Middle frontal gyrus (tissue), 1 donor: ENCODE measurements at regions not wholly inside any gene's neighbourhood (a gene's known extent, or its start where the extent isn't known, plus 50 kb on each side); places are given as distances from the start of the nearest gene placed in this dataset.

ENCODE experiments used
- DNase-seq: peaks from one replicate; pipeline ENCODE4 v3.0.0-alpha.2; 2015; ENCODE audit warnings: low spot score; ENCODE audit errors: extremely low spot score

DNA sequence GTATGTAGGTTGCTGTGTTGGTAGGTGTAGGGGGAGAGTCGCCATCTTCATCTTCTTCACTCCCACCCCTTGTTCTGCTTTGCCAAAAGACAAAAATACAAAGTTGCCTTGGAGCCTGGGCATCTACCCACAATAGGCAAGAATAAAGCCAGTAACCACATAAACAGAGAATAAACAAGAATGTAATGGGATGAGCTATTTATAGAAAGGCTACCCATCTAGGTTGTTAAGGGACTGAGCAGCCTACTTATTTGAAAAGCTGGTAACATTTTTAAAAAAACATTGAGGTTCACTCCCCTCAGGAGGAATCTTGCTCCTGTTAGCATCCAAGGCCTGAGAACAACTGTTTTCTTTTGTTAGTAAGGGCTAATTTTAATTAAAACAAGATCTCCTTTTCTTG is 301.4 kb upstream of the STXBP5 start:
- no peak for DNase-seq

DNA sequence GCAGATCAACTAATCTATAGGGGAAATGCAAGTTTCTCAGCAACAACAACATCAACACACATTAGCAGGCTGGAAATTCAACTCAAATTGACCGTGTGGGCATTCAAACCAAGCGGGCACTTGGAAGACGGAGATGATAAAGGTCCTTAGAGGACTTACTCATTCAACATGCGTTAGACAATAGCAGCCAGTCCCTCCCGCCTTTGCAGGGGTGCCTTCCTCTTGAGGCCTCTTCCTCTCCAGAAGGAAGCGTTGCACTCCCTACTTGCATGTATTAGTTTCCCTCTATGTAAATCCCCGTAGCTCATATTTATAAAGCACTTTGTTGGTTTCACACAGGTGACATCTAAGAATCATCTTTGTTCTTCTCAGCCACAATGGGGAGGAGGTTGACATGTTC is 300.8 kb upstream of the STXBP5 start:
- no peak for DNase-seq

DNA sequence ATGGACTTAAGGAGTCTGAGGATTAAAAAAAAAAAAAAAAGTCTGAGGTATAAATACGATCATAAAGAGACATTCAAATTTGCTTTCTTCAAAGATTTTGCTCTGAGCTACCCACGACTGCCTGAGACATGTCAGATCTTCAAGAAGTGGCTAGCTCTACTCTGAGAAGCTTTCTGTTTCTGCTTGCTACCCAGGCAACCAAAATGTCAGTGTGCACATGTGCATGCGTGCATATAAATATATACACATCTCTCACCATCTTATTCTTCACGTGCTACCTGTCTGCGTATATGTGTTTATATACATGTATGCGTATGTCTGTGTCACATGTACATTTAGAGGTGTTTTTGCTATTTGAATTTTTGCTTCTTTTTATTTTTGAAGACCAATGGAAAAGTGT is 299.6 kb upstream of the STXBP5 start:
- no peak for DNase-seq

DNA sequence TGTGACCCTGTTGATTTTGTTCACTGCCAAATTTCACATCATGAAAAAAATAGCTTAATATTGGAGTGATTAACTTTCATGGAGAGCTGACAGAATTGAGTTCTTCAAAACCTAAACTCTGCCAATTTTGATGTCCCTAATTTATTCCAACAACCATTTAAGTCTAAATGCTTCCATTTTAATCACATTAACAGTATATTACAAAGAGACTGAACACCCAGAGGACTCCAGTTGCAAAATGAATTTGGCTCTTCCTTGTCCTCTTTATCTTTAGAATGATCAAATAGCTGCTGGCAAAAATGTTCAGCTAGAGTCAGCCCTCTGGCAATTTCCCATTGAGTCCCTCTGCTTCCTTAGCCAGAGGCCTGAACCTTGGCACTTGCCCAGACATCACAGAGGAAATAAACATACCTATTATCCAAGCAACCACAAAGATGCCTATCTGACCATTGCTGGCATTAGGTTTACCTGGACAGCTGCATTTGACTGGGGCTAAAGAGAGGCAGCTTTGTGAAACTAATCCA is 299.0 kb upstream of the STXBP5 start:
- DNase-seq = no peak

DNA sequence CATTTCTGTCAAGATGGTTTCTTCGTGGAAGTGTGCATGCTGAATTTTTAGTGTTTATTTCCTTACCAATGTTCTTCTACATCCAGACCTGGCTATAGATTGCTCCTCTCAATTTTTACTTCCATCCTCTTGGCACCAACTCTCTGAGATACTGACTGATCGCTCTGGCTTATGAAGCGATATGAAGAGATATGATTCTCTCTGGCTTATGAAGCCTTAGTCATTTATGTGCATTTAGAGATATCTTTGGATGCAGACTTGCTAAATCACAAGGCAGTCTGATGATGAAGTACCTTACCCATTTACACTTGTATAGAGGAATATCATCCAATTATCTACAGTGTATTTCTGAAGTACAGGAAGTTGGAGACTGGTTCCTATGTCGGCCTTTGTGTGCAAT is 295.4 kb upstream of the STXBP5 start:
- no peak for DNase-seq

DNA sequence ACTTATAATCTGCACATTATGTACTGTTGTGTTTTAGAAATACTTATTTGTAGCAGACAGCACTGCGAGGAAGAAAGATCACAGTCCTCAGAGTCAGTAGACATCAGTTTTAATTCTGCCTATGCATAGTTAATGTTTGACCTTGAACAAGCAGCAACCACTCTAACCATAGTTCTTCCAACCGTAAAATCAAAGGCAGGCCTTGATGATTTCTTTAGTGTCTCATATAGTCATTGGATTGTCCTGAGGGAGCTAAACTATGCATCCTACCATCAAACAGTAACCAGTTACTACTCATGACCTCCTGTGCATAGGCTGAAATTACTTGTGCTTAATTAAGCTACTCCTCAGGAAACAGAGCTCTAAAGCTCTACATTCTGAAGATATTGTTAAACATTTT is 294.8 kb upstream of the STXBP5 start:
- DNase-seq = no peak

DNA sequence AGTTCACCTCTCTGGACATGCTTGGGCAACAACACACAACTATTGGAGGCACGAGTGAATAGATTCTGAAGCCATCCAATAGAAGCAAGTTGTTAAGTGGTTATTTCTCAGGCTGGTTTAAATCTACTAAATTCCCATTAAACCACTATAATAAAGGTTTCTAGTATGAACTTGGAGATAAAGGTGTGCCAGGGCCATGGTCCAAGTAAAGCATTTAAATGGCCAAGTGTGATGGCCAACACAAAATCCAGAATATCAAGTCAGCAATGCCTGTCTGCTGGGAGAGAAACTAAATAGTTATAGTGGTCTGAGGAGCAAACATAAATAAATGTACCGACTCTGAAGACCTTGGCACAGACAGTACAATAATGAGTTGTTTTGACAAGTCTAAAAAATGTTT is 294.3 kb upstream of the STXBP5 start:
- DNase-seq = no peak

DNA sequence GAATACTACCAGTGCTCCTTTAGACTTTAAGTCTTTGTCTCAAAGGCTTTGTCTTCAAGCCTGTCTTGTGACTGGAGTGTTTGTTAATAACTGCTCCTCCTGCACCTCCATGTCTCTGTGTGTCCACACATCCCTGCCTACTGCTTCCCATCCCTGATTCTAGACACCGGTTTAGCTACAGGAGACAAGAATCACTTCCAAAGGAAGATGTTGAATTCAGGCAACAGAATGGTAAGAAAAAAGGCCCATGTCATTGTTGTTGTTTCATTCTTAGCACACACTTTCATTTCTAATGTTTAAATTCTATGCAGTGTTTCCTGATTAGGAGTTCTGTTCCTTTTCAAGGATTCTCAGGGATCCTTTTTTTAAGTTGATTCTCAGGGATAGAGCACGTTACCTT is 293.6 kb upstream of the STXBP5 start:
- DNase-seq = no peak

DNA sequence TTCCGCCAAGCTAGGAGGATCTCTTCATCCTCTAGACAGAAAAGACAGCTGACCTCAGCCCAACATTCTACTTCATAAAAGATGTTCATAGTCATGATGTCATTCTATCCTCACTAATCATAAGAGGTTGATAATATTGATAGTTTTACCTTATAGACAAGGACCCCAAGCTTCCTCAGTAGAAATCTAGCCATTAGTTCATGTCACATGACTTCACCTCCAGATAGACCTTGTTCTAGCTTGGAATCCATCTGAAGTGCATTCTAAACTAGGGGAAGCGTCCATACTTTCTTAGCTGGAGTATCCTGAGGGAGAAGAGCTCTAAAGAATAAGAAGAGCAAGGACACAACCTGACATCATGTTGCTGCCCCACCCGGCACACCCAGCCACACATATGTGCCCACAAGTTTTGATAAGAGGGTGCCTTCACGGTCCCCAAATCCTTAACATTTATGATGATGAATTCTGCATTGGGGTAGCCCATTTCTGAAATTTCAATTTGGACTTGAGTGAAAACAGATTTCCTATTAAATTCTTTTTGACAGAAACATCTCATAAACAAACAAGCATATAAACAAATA is 292.5 kb upstream of the STXBP5 start:
- DNase-seq = no peak

DNA sequence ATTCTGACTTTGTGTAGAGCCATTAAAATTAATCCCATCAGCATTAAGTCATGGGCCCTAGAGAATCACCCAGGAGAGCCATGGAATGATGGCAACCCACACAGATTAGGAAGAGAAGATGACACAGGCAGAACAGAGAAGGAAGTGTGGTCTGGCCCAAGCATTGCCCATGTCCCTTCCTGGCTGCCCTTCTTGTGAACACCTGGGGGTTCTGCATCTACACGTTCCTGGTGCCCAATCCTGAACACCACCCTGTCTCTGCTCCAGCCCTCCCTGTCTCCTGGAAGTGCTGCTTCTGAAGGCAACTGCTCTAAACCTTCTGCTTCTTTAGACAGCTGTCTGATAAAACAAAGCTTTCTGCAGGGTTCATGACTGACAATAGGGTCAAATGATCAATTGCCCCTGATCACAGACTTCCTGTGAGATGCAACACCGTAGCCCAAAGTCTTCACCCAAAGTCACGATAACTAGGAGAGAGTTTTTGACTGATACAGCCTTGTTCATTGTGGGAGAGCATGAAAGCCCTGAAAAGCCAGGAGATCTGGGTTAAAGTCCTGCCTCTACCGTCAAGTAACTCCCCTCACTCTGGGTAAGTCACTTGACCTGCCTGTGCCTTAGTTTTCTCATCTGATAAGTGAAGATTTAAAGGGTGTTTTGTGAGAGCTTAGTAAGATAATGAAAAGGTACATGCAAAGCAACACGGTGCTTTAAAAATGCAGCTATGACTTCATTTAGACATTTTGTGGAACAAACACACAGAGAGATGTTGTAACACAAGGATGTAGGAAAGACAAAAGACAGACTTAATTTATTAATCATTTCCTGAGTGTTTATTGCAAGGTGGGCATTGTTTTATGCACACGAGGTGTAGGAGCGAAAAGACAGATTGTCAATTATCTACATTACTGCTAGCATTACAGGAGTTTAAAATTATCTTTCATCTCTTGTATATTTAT is 291.2 kb upstream of the STXBP5 start:
- DNase-seq = no peak

DNA sequence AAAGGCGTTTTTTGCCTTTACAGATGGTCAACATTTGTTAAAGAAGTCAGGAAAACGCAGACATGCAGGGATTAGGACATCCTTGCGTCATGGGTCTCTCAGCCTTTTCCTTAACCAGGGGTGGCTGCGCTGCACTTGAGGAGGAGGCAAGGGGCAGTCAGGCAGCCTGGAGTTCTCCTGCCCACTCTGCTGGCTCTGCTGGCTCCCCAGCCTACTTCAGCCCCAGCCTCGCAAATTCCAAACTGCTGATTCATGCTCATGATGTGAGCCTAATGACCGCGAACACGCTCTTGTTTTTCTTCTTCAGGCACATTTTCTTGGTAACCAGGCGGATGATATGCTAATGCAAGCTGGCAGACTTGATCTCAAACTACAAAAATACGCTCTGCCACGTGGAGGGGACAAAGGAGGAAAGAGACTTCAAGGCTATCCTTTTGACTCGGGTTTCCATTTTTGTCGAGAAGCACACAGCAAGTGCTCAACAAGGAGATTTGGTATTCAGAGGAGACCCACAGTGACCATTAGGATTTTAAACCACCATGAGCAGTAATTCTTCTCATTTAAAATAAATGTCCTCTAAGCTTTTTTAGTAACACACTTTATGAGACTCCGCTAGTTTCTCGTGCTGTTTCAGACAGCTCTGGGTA is 290.3 kb upstream of the STXBP5 start:
- no peak for DNase-seq

DNA sequence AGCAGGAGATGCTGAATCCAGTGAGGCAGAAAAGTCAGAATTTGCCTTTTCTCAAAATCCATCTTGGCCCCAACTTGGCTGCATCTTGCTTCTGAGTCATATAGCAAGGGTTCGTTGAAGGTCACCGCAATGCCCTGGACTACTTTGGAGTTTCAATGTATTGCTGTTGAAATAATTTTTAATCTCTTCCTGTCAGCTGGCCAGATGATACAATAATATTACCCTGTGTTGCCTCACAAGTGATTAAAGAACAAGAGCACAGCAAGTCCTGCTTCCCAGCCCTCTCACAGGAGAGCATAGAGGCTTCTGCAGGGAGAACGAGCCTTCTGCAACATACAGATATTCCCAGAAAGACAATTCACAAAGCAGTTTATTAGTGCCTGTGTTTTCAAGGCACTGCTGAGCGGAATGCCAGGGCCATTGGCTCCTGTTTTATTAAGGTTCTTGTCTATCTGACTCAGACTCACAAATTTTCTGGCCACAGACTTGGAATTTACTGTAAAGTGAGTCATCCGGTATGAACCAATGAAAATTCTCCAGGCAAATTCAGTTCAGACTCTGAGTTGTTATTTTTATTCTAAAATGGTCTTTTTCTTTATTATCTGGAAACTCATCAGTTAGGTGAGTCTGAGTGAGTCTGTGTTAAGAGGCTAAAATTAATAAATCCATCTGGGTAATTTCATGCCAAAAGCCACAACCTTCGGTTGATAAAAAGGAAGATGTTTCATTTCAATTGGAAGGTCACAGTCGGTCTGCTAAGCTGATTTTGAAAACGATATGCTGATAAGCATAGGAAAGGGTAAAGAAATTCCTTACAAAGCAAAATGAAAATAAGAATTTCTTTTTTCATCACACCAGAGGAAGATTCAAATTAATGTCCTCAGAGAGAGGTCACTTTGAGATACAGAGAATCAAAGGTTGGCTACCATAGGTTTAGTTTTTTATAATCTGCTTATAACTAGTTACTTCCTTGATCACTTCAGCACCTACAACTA is 289.4 kb upstream of the STXBP5 start:
- DNase-seq = no peak

DNA sequence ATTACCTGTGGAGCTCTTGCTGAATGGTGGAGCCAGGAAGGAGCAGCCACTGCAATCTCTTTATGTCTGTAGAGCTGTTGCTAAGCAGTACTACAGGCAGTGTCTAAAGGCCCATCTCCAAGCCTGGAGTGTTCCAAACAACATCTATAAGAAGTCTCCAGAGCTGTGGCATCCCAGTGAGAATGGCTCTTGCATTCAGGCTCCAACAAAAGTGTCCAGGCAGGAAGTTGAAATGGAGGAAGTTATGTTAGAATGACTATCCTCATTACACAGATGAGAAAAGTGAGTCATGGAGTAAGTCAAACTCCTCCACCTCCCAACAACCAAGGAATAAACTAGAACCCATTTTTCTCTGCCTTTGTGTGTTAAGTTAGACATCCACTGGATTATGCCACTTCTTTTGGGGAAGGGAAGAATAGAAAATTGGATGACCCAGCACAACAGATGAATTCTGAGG is 288.5 kb upstream of the STXBP5 start:
- DNase-seq = no peak

DNA sequence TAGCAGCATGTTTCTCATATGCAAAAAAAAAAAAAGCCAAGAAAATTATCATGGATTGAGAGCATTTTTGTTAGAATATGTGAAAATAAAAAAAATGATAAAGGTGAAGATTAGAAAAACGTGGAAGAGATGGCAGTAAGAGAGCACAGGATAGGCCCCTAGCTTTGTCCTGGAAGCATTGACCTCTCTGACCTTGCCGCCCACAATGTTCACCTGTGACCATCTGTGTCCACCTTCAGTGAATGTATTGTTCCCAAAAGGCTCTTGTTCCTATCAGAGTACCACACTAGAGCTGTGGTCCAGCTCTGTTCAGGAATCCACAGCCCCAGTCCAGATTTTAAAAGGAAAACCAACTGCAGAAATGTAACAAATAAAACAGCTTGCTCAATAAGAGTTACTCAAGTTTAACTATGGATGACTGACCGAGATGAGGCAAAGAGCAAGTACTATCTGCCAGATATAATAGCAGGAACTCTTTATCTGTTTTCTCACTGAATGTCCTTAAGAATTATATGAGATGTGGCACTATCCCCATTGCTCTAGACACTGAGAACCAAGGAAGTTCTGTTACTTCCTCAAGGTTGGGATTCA is 287.7 kb upstream of the STXBP5 start:
- DNase-seq = no peak

DNA sequence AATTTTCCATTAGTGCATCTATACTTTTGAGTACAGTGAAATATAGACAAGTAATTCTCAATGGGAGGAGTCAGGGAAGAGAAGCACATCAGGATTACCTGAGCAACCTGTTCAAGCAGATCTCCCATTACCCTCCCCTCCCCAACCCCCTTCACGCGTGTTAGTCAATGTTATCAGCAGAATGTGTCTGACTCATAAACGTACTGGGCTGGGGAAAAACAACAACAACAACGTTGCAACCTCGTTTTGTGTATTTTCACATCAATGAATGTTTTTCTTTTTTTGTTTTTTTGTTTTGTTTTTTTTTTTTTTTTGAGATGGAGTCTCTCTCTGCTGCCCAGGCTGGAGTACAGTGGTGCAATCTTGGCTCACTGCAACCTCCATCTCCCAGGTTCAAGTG is 287.0 kb upstream of the STXBP5 start:
- DNase-seq = no peak

DNA sequence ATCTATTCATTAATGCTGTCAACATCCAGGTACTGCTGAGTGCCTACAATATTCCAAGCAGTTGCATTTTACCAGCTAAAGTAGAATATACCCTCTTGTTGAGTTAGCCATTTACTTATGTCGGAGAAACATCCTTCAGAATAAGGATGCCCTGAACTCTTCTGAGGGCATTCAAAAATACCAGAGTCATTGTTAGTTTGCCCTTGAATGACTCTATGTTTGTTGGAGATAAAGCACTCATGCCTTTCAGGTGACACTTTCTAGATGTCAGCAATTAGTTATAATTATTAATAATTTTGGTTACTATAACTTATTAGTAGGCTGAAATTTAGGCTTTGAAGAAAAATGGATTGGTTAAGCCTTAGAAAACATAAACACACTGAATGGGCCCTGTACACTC is 286.2 kb upstream of the STXBP5 start:
- DNase-seq = no peak

DNA sequence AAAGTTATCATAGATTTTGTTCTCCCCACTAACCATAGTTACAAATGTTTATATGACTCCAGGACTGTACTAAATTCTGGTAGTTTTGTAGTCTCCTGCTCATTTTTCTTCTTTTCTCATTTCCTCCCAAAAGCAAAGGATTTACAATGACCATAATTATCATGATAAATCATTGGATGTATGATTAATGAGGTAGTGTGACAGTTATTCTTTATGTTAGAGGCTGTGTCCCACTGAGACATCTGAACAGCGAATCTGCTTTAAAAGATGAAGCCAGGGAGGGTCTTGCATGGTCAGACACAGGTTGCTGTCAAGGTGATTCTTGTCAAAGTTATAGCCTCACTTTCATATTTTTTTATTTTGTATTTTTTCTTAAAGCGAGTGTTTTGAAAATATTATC is 285.2 kb upstream of the STXBP5 start:
- no peak for DNase-seq

DNA sequence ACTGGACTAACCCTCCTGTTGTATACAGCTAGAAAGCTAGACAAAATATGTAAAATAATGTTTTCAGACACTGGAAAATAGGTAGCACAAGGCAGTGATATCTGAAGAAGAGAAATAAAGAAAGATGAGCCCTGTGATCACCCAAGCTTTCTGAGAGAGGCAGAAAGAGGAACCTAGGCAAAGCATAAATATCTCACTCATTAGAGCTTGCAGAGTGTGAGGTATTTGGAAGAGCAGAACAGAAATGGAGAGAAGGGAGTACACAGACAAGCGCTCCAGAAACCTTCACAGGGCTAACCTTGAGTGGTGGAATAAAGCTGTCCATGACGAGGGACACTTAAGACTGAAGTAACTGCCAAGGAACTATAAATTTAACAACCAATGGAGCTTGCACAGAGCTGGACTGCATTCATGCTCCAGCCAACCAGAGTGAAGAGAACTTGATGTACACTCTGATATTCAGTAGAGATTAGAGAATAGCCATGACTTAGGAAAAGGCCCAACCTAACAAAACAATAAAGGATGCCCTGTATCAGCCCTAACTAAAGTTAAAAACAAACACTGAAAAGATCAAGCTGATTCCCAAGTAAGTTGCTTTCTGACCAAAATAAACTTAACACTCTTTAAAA is 280.9 kb upstream of the STXBP5 start:
- DNase-seq = no peak

DNA sequence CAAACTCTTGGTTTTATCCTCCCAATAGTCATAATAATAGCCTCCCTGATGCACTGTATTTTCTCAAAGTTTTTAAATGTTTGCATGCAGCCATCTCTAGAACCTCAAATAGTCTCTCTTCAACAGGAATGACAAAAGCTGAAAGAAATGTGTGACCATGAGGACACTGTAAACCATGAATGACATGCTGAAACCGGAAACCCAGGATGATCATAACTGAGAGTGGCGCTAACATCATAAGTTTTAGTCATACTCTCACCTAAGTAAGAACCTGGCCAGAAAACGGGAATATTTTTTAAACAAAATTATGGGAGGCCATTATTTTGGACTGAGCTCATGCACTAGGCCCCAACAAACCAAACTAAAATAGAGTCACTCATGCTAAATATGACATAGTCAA is 278.4 kb upstream of the STXBP5 start:
- no peak for DNase-seq

DNA sequence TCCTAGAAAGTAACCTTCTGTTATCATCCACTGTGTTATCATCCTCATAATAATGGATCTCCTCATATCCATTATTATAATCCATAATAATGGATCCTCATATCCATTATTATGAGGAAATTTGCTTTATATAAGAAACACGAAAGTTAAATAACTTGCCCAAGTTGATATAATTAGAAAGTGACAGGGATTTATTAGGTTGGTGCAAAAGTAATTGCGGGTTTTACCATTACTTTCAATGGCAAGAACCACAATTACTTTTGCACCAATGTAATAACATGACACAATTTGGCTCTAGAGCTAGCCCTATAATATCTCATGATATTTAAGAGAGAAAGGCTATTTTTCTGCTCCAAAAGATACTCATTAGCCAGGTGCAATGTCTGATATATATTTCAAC is 275.7 kb upstream of the STXBP5 start:
- DNase-seq = no peak
